ENCODE measurements at regions not wholly inside any gene's neighbourhood (a gene's known extent, or its start where the extent isn't known, plus 50 kb on each side); places are given as distances from the start of the nearest gene placed in this dataset.

DNA sequence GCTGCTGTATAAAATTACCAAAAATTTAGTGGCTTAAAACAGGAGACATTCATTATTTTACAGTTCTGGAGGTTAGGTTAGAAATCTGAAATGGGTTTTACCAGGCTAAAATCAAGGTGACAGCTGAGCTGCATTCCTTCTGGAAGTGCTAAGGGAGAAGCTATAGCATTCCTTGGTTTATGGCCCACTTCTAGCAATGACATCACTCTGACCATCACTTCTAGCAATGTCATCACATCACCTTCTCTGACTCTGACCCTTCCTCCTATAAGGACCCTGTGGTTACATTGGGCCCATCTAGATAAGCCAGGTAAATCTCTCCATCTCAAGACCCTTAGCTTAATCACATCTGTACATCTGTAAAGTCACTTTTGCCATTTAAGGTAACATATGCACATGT lies 366.1 kb downstream of the EFNA5 start:
- no peaks in the 10 kb centered on the region for H3K27me3 Mint-ChIP-seq (ENCODE audit: insufficient read depth)
- no peaks in the 10 kb centered on the region for H3K4me1 ChIP-seq (ENCODE audit: control insufficient read depth, insufficient read depth, low read length)
- H3K27ac ChIP-seq (ENCODE audit: low read depth, low read length), result no peak overlapping the region
- H3K36me3 Mint-ChIP-seq (ENCODE audit: low read depth), result no peaks in the 10 kb centered on the region
- H3K9ac ChIP-seq (ENCODE audit: extremely low read depth, low read length, poor library complexity, severe bottlenecking), result no peak overlapping the region
- H3K4me3 ChIP-seq (ENCODE audit: low read length), result no peak overlapping the region
- TF ChIP-seq, protein P1, sequence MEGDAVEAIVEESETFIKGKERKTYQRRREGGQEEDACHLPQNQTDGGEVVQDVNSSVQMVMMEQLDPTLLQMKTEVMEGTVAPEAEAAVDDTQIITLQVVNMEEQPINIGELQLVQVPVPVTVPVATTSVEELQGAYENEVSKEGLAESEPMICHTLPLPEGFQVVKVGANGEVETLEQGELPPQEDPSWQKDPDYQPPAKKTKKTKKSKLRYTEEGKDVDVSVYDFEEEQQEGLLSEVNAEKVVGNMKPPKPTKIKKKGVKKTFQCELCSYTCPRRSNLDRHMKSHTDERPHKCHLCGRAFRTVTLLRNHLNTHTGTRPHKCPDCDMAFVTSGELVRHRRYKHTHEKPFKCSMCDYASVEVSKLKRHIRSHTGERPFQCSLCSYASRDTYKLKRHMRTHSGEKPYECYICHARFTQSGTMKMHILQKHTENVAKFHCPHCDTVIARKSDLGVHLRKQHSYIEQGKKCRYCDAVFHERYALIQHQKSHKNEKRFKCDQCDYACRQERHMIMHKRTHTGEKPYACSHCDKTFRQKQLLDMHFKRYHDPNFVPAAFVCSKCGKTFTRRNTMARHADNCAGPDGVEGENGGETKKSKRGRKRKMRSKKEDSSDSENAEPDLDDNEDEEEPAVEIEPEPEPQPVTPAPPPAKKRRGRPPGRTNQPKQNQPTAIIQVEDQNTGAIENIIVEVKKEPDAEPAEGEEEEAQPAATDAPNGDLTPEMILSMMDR (conservative IDR thresholded peaks at IDR 0.05), result no peak
- no peaks in the 10 kb centered on the region for H3K9me3 ChIP-seq (ENCODE audit: control insufficient read depth, low read length)
- H3K36me3 ChIP-seq (ENCODE audit: control insufficient read depth, insufficient read depth, low read length), result no peaks in the 10 kb centered on the region
- H3K27me3 ChIP-seq (ENCODE audit: control insufficient read depth, insufficient read depth, low read length, poor library complexity, severe bottlenecking), result no peaks in the 10 kb centered on the region
- peaks cover 20% of the 10 kb centered on the region for H3K4me1 Mint-ChIP-seq
- H3K9me3 Mint-ChIP-seq, result no peaks in the 10 kb centered on the region
- no peak overlapping the region for H3K4me3 Mint-ChIP-seq
- no peak overlapping the region for H3K27ac Mint-ChIP-seq
- no peak for DNase-seq

DNA sequence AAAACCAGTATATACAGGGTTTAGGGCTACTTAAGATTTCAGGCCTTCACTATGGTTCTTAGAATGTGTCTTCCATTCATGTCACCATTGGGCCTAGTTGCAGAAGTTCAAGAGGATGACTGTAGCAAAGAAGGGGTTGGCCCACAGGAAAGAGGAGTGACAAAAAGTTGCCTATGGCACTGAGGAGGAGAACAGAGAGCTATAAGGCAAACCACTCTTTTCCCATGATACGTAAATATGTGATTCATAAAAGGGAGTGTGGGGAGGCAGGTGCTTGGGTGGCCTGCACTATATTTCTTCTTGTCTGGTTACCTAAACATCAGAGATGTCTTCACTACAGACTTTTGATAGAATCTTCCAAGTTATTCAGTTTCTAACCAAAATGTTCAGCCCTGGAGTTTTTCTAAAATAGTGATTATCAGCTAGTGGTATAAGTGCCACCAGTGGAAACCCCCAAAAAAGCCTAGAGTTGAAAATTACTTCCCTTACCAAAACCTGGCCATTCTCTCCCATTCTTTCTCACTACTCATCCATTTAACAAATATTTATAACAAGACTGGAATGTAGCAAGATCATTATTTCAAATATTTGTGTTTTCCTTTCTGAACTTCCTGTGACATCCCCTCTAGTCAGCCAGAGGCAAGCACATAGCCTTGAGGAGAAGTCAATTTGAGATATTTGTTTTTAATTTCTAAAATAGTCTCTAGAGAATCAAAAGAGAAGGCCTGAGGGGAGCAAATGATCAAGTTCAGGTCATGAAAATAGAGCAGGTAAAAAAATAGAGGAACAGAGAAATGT lies 367.4 kb downstream of the EFNA5 start:
- H3K27me3 ChIP-seq (ENCODE audit: control insufficient read depth, insufficient read depth, low read length, poor library complexity, severe bottlenecking), result no peaks in the 10 kb centered on the region
- no peak overlapping the region for H3K4me3 ChIP-seq (ENCODE audit: low read length)
- H3K36me3 ChIP-seq (ENCODE audit: control insufficient read depth, insufficient read depth, low read length), result no peaks in the 10 kb centered on the region
- 100% methylated on average over 1 of the region's 1 CpG; no CpG with 5 or more reads in 1 of the 2 experiments for WGBS, 2 experiments (ENCODE audit: insufficient coverage in 1 of 2, insufficient read length in 1 of 2)
- no peak overlapping the region for H3K27ac ChIP-seq (ENCODE audit: low read depth, low read length)
- H3K27me3 Mint-ChIP-seq (ENCODE audit: insufficient read depth), result no peaks in the 10 kb centered on the region
- H3K36me3 Mint-ChIP-seq (ENCODE audit: low read depth), result no peaks in the 10 kb centered on the region
- no peak overlapping the region for H3K4me3 Mint-ChIP-seq
- H3K4me1 Mint-ChIP-seq, result peaks cover 17% of the 10 kb centered on the region
- no peaks in the 10 kb centered on the region for H3K4me1 ChIP-seq (ENCODE audit: control insufficient read depth, insufficient read depth, low read length)
- H3K9ac ChIP-seq (ENCODE audit: extremely low read depth, low read length, poor library complexity, severe bottlenecking), result no peak overlapping the region
- no peak for DNase-seq
- no peaks in the 10 kb centered on the region for H3K9me3 Mint-ChIP-seq
- no peaks in the 10 kb centered on the region for H3K9me3 ChIP-seq (ENCODE audit: control insufficient read depth, low read length)
- TF ChIP-seq, protein P1 (conservative IDR thresholded peaks at IDR 0.05), result no peak
- H3K27ac Mint-ChIP-seq, result no peak overlapping the region

DNA sequence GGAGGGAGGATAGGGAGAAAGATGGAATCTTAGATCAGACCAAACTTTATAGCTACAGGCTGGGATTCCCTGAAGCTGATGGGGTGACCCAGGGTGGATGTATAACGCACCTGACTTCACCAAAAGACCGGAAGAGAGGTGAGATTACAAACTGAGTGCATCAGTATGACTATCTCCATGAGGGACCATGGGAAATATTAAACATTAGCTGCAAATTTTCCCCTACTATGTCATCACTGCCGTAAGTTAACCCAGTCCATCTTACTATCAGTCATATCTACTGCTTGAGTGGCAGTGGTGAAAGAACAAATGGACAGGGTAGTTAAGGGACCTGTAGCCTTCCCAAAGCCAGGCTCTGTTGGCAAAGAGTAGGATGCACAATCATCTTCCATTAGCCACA lies 368.3 kb downstream of the EFNA5 start:
- Histone ChIP-seq H3K27me3 (ENCODE audit: control insufficient read depth, insufficient read depth, low read length, poor library complexity, severe bottlenecking) (no peaks in the 10 kb centered on the region), H3K4me3 (ENCODE audit: low read length) (no peak overlapping the region), H3K9ac (ENCODE audit: extremely low read depth, low read length, poor library complexity, severe bottlenecking) (no peak overlapping the region), H3K4me1 (ENCODE audit: control insufficient read depth, insufficient read depth, low read length) (no peaks in the 10 kb centered on the region), H3K36me3 (ENCODE audit: control insufficient read depth, insufficient read depth, low read length) (no peaks in the 10 kb centered on the region), H3K27ac (ENCODE audit: low read depth, low read length) (no peak overlapping the region), H3K9me3 (ENCODE audit: control insufficient read depth, low read length) (no peaks in the 10 kb centered on the region)
- no peaks in the 10 kb centered on the region for H3K27me3 Mint-ChIP-seq (ENCODE audit: insufficient read depth)
- H3K4me3 Mint-ChIP-seq, result no peak overlapping the region
- peaks cover 5% of the 10 kb centered on the region for H3K9me3 Mint-ChIP-seq
- WGBS, 2 experiments (ENCODE audit: insufficient coverage in 1 of 2, insufficient read length in 1 of 2), result 96 to 100% methylated on average over 2 to 3 of the region's 3 CpGs
- TF ChIP-seq, protein P1 (conservative IDR thresholded peaks at IDR 0.05), result no peak
- H3K4me1 Mint-ChIP-seq, result peaks cover 17% of the 10 kb centered on the region
- DNase-seq, result no peak
- H3K36me3 Mint-ChIP-seq (ENCODE audit: low read depth), result no peaks in the 10 kb centered on the region
- no peak overlapping the region for H3K27ac Mint-ChIP-seq

Measured in endodermal cell (in vitro differentiated cells).